Mesenchymal stem cell (in vitro differentiated cells and primary cell): ENCODE measurements at regions not wholly inside any gene's neighbourhood (a gene's known extent, or its start where the extent isn't known, plus 50 kb on each side); places are given as distances from the start of the nearest gene placed in this dataset.

Source experiments
- DNase-seq: peaks from one replicate; pipeline ENCODE4 v3.0.0-alpha.2; 2013
- H2AFZ ChIP-seq: one replicate; pipeline ENCODE4 v1.6.1; 2013; ENCODE audit warnings: low read depth, mild to moderate bottlenecking, control low read depth, inconsistent platforms, low read length, moderate library complexity
- H2AK5ac ChIP-seq: 2 replicates; pipeline ENCODE4 v1.6.1; 2013; ENCODE audit warnings: low read length, moderate library complexity, mild to moderate bottlenecking, inconsistent platforms; ENCODE audit not compliant: severe bottlenecking
- H2BK120ac ChIP-seq: one replicate; pipeline ENCODE4 v1.6.1; 2013; ENCODE audit warnings: low read depth, mild to moderate bottlenecking, inconsistent platforms, low read length, moderate library complexity
- H2BK12ac ChIP-seq, 2 experiments: one replicate each; pipeline ENCODE4 v1.6.1; 2013; ENCODE audit warnings: inconsistent platforms in 2 of 2, low read length in 2 of 2, mild to moderate bottlenecking in 2 of 2, moderate library complexity in 2 of 2, control low read depth in 1 of 2
- H2BK15ac ChIP-seq: one replicate; pipeline ENCODE4 v1.6.1; 2013; ENCODE audit warnings: mild to moderate bottlenecking, low read depth, inconsistent platforms; ENCODE audit not compliant: poor library complexity, severe bottlenecking
- H2BK5ac ChIP-seq: 2 replicates; pipeline ENCODE4 v1.6.1; 2013; ENCODE audit warnings: low read depth, mild to moderate bottlenecking, low read length, control low read depth, inconsistent platforms; ENCODE audit not compliant: poor library complexity, severe bottlenecking
- H3K14ac ChIP-seq, 2 experiments: one replicate each; pipeline ENCODE4 v1.6.1; 2013; ENCODE audit warnings: inconsistent platforms in 2 of 2, low read length in 2 of 2, control low read depth in 1 of 2, mild to moderate bottlenecking in 1 of 2, moderate library complexity in 1 of 2
- H3K18ac ChIP-seq, 2 experiments: one replicate each; pipeline ENCODE4 v1.6.1; 2013; ENCODE audit warnings: inconsistent platforms in 2 of 2, low read length in 2 of 2, control low read depth in 1 of 2, low read depth in 1 of 2, mild to moderate bottlenecking in 1 of 2
- H3K23ac ChIP-seq, 2 experiments: one replicate each; pipeline ENCODE4 v1.6.1; 2013; ENCODE audit warnings: inconsistent platforms in 2 of 2, low read length in 2 of 2, mild to moderate bottlenecking in 2 of 2, moderate library complexity in 2 of 2, control low read depth in 1 of 2
- H3K27ac ChIP-seq: 2 replicates; pipeline ENCODE4 v1.5.1; 2013; ENCODE audit warnings: mild to moderate bottlenecking, moderate library complexity, low read length, control low read depth, inconsistent platforms; ENCODE audit not compliant: poor library complexity, severe bottlenecking
- H3K27me3 ChIP-seq, 2 experiments: 2 replicates each; pipeline versions ENCODE4 v1.6.1 to v1.7.0; 2013; ENCODE audit warnings: low read length in 2 of 2, mild to moderate bottlenecking in 2 of 2, moderate library complexity in 2 of 2, control low read depth in 1 of 2, inconsistent platforms in 1 of 2; ENCODE audit not compliant: control insufficient read depth in 1 of 2, insufficient read depth in 1 of 2
- H3K36me3 ChIP-seq, 2 experiments: 2 replicates each; pipeline versions ENCODE4 v1.6.1 to v1.7.0; 2013; ENCODE audit warnings: low read length in 2 of 2, control low read depth in 1 of 2, inconsistent platforms in 1 of 2, low read depth in 1 of 2, mild to moderate bottlenecking in 1 of 2; ENCODE audit not compliant: insufficient read depth in 2 of 2, control insufficient read depth in 1 of 2
- H3K4ac ChIP-seq, 2 experiments: one replicate each; pipeline ENCODE4 v1.6.1; 2013; ENCODE audit warnings: inconsistent platforms in 2 of 2, low read length in 2 of 2, mild to moderate bottlenecking in 2 of 2, moderate library complexity in 2 of 2, control low read depth in 1 of 2, low read depth in 1 of 2
- H3K4me1 ChIP-seq: 2 replicates; pipeline ENCODE4 v1.6.1; 2013; ENCODE audit warnings: low read depth, low read length, control low read depth; ENCODE audit not compliant: control insufficient read depth, insufficient read depth
- H3K4me2 ChIP-seq: 2 replicates; pipeline ENCODE4 v1.6.1; 2013; ENCODE audit warnings: low read length, mild to moderate bottlenecking, inconsistent platforms; ENCODE audit not compliant: poor library complexity, severe bottlenecking
- H3K4me3 ChIP-seq, 2 experiments: 2 replicates each; pipeline versions ENCODE4 v1.5.1 to v1.7.0; 2013; ENCODE audit warnings: low read length in 2 of 2, mild to moderate bottlenecking in 2 of 2, control low read depth in 1 of 2, low read depth in 1 of 2; ENCODE audit not compliant: insufficient read depth in 1 of 2
- H3K79me1 ChIP-seq: replicated peaks from 2 replicates; pipeline ENCODE4 v1.6.1; 2013; ENCODE audit warnings: mild to moderate bottlenecking, control low read depth, low read length, inconsistent platforms; ENCODE audit not compliant: poor library complexity, severe bottlenecking
- H3K9ac ChIP-seq: 2 replicates; pipeline ENCODE4 v1.7.0; 2013; ENCODE audit warnings: mild to moderate bottlenecking, low read length, moderate library complexity
- H3K9me3 ChIP-seq: 2 replicates; pipeline ENCODE4 v1.7.0; 2013; ENCODE audit warnings: mild to moderate bottlenecking, low read length; ENCODE audit not compliant: control insufficient read depth
- H4K8ac ChIP-seq: one replicate; pipeline ENCODE4 v1.6.1; 2013; ENCODE audit warnings: inconsistent platforms, mild to moderate bottlenecking, low read length, moderate library complexity
- H4K91ac ChIP-seq: one replicate; pipeline ENCODE4 v1.6.1; 2013; ENCODE audit warnings: mild to moderate bottlenecking, low read length, inconsistent platforms
- WGBS: methylation state at CpG from one replicate; pipeline ENCODE4 v1.1.7; 2013; ENCODE audit warnings: mixed read lengths; 5-methylcytosine and 5-hydroxymethylcytosine counted together

DNA sequence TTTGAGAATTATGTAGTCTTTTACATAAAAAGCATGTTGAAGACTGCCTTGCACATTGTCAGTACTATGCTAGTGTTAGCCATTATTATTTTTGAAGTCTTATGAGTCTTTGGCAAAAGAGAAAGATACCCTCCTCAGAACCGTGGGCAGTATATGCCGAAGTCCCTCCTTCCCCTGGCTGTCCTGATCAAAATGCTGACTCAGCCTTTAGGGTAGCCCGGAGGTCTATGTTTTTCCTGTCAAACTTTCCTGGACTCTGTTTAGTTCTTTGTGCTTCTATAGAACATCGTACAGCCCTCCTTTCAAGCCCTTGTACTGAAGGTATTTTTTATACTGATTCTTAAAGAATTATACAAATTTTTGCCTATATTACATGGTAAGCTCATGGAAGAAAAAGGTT lies 264.7 kb upstream of the ATP5MC3 start:
- H3K18ac ChIP-seq = no peak overlapping the region
- no peak overlapping the region for H2AK5ac ChIP-seq
- H4K91ac ChIP-seq = no peak overlapping the region
- no peaks in the 10 kb centered on the region for H3K36me3 ChIP-seq
- no peaks in the 10 kb centered on the region for H3K9me3 ChIP-seq
- H3K4me1 ChIP-seq = no peaks in the 10 kb centered on the region
- no peak overlapping the region for H3K4me2 ChIP-seq
- no peaks in the 10 kb centered on the region for H3K27me3 ChIP-seq
- no peak overlapping the region for H3K9ac ChIP-seq
- DNase-seq = no peak
- H3K4me3 ChIP-seq = no peak overlapping the region
- WGBS = 74% methylated on average over 2 of the region's 4 CpGs
- no peak overlapping the region for H3K4ac ChIP-seq
- H3K79me1 ChIP-seq = no peaks in the 10 kb centered on the region
- H2AFZ ChIP-seq = no peak overlapping the region
- H2BK5ac ChIP-seq = no peak overlapping the region
- no peak overlapping the region for H2BK15ac ChIP-seq
- H2BK120ac ChIP-seq = no peak overlapping the region
- no peak overlapping the region for H3K14ac ChIP-seq
- H4K8ac ChIP-seq = no peak overlapping the region
- H3K27ac ChIP-seq = no peak overlapping the region
- no peak overlapping the region for H2BK12ac ChIP-seq
- no peak overlapping the region for H3K23ac ChIP-seq

DNA sequence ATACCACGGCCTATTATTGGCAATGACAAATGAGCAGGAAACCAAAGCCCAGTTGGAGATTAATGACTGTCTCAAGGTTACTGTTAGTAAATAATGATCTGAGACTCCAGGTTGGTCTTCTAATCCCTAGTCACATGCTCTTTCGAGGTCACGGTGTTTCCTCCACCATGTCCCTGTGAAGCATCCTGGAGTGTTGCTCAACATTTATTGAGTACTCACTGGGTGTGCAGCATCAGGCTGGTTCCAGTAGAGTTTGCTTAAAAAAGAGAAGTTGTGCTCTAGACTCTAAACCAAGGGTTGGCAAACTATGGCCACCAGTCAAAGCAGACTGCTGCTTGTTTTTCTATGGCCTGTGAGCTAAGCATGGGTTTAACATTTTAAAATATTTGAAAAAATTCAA lies 263.8 kb upstream of the ATP5MC3 start:
- Histone ChIP-seq H3K27ac (no peak overlapping the region), H3K14ac (no peak overlapping the region), H2BK5ac (no peak overlapping the region), H3K23ac (no peak overlapping the region), H2BK12ac (no peak overlapping the region), H3K9ac (no peak overlapping the region), H3K36me3 (no peaks in the 10 kb centered on the region), H2AK5ac (no peak overlapping the region), H3K4ac (no peak overlapping the region), H4K8ac (no peak overlapping the region), H3K27me3 (no peaks in the 10 kb centered on the region), H3K79me1 (no peaks in the 10 kb centered on the region), H2BK120ac (no peak overlapping the region), H3K4me2 (no peak overlapping the region), H3K9me3 (no peaks in the 10 kb centered on the region), H4K91ac (no peak overlapping the region), H3K4me3 (no peak overlapping the region), H2AFZ (no peak overlapping the region), H3K4me1 (no peaks in the 10 kb centered on the region), H2BK15ac (no peak overlapping the region), H3K18ac (no peak overlapping the region)
- 89% methylated on average over 3 of the region's 3 CpGs for WGBS
- DNase-seq = no peak

DNA sequence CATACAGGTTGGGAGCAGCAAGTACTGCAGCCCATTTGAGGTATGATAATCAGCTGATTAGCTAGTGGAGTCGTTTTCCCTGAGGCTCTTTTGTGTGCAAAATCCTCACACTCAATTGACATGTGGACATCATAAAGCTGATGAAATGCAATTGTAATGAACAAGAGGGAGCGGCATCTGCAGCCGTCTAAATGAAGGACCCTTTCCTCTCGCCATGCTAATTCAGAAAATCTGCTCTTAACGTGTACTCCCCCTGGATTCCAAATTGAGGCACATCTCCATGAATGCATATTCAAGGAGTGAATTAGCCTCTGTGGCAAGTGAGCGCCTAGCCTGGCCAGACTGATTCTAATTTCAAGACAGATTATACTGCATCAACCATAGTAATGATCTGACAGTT lies 260.9 kb upstream of the ATP5MC3 start:
- H4K8ac ChIP-seq = no peak overlapping the region
- H3K4me2 ChIP-seq = no peak overlapping the region
- WGBS = 83% methylated on average over 5 of the region's 6 CpGs
- no peak overlapping the region for H3K4me3 ChIP-seq
- H2AFZ ChIP-seq = no peak overlapping the region
- no peaks in the 10 kb centered on the region for H3K79me1 ChIP-seq
- no peak overlapping the region for H4K91ac ChIP-seq
- no peak for DNase-seq
- no peak overlapping the region for H3K27ac ChIP-seq
- H2AK5ac ChIP-seq = no peak overlapping the region
- no peak overlapping the region for H2BK120ac ChIP-seq
- no peaks in the 10 kb centered on the region for H3K36me3 ChIP-seq
- no peak overlapping the region for H2BK15ac ChIP-seq
- no peak overlapping the region for H2BK5ac ChIP-seq
- H3K4me1 ChIP-seq = no peaks in the 10 kb centered on the region
- H3K18ac ChIP-seq = no peak overlapping the region
- H3K23ac ChIP-seq = no peak overlapping the region
- no peak overlapping the region for H3K14ac ChIP-seq
- H3K27me3 ChIP-seq = no peaks in the 10 kb centered on the region
- no peaks in the 10 kb centered on the region for H3K9me3 ChIP-seq
- no peak overlapping the region for H3K9ac ChIP-seq
- no peak overlapping the region for H2BK12ac ChIP-seq
- H3K4ac ChIP-seq = no peak overlapping the region

DNA sequence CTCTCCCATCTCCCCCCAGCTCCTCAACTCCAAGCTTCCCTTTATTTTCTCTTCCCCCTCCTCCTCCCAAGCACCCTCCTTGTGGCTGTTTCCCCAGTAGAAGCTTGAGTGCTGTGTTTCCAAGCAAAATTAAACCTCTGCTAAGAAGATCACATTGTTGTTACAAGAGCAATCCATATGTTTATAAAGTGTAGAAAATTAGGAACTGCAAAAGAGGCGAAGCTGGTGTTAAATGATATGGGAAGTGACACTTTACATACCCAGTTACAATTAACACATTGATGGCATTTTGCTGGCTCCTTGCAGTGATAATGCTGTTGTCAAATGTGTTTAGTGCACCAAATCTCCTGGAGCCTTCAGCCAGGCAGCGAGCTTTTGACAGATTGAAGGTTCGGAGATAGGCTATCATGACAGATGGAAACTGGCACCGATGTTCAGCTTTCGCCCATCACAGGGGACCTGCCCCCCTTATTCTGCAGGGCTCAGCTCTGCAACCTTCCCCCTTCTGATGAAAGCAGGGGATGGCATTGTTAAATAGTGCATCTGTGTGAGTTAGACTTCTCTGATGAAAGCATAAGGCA lies 259.8 kb upstream of the ATP5MC3 start:
- Histone ChIP-seq H3K4me1 (no peaks in the 10 kb centered on the region), H3K23ac (no peak overlapping the region), H2BK15ac (no peak overlapping the region), H4K8ac (no peak overlapping the region), H3K79me1 (no peaks in the 10 kb centered on the region), H2BK12ac (no peak overlapping the region), H3K18ac (no peak overlapping the region), H2AK5ac (no peak overlapping the region), H3K4me3 (no peak overlapping the region), H3K27me3 (no peaks in the 10 kb centered on the region), H3K4me2 (no peak overlapping the region), H3K9me3 (no peaks in the 10 kb centered on the region), H3K27ac (no peak overlapping the region), H4K91ac (no peak overlapping the region), H2AFZ (no peak overlapping the region), H2BK120ac (no peak overlapping the region), H3K36me3 (no peaks in the 10 kb centered on the region), H3K4ac (no peak overlapping the region), H3K9ac (no peak overlapping the region), H3K14ac (no peak overlapping the region), H2BK5ac (no peak overlapping the region)
- WGBS = 91% methylated on average over 4 of the region's 5 CpGs
- no peak for DNase-seq
